Tongue (tissue), 2 donors: ENCODE measurements at regions not wholly inside any gene's neighbourhood (a gene's known extent, or its start where the extent isn't known, plus 50 kb on each side); places are given as distances from the start of the nearest gene placed in this dataset. TPM values are rescaled to one million over a fixed set of nuclear protein-coding genes. Genes with fewer than 3 reads are reported as not detected.

ENCODE experiments used
- DNase-seq: peaks from one replicate; pipeline ENCODE4 v3.0.0-alpha.2; 2015
- small RNA-seq: library from RNA; depleted of rRNA; stranded (forward); fragments of <200 nt; gene quantifications from one replicate; pipeline ENCODE3, GENCODE V24; 2014; ENCODE audit warnings: low replicate concordance

DNA sequence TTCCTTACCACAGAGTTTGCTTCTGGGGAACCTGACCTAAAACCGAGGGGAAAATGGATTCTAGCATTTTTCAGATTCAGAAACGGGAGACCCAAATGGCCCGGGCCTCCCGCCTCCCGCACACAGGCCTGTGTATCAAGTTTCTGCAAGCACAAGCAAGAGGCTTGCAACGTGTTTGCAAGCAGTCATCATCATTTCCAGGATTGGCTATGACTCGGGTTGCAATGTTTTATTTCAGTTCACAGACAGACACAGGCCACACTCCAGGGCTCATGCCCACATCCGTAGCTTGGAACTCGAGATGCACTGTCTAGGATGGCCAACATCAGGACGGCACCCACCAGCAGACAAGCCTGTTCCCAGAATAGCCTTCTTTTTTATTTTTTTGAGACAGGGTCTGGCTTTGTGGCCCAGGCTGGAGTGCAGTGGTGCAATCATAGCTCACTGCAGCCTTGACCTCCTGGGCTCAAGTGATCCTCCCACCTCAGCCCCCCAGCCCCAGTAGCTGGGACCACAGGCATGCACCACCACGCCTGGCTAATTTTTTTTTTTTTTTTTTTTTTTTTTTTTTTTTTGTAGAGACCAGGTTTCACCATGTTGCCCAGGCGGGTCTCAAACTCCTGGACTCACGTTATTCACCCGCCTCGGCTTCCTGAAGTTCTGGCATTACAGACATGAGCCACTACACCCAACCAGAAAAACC is 68.1 kb upstream of the FOXK1 start:
- peak; percentile 55 for DNase-seq

DNA sequence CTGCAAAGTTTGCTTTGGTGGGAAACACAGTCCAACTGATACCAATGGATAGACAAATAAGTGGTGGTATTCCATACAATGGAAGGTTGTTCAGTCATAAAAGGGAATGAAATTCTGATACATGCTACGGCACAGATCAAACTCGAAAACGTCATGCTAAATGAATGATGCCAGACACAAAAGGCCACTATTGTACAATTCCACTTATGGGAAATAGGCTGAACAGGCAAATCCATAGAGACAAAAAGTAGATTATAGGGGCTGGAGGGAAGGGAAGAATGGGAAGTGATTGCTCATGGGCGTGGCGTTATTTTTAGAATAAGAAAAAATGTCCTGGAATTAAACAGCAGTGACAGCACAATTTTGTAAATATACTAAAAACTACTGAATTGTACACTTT is 66.0 kb upstream of the FOXK1 start:
- DNase-seq: no peak

DNA sequence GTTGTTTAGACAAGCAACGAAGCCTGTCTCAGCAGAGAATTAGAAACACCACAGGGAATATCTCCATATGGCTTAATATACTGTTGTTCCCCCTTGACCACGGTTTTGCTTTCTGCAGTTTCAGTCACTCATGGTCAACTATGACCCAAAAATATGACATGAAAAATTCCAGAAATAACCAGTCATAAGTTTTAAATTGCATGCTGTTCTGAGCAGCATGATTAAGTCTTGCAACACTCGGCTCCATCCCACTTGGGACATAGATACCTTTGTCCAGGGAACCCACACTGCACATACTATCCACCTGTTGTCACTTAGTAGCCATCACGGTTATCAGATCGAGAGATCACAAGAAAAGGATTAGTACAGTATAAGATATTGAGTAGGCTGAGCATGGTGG is 60.7 kb upstream of the FOXK1 start:
- no peak for DNase-seq

DNA sequence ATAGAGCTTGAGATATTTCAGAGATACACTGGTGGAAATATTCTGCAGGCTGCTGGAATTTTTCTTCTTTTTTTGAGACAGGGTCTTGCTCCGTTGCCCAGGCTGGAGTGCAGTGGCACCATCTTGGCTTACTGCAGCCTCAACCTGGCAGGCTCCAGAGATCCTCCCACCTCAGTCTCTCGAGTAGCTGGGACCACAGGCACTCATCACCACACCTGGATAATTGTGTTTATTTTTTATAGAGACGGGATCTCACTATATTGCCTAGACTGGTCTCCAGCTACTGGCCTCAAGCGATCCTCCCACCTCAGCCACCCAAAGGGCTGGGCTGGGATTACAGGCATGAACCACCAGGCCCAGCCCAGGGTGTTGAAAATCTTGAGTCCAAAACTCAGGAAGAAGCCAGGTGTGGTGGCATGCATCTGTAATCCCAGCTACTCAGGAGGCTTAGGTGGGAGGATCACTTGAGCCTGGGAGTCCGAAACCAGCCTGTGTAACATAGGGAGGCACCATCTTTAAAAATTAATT is 55.7 kb upstream of the FOXK1 start:
- DNase-seq: no peak

DNA sequence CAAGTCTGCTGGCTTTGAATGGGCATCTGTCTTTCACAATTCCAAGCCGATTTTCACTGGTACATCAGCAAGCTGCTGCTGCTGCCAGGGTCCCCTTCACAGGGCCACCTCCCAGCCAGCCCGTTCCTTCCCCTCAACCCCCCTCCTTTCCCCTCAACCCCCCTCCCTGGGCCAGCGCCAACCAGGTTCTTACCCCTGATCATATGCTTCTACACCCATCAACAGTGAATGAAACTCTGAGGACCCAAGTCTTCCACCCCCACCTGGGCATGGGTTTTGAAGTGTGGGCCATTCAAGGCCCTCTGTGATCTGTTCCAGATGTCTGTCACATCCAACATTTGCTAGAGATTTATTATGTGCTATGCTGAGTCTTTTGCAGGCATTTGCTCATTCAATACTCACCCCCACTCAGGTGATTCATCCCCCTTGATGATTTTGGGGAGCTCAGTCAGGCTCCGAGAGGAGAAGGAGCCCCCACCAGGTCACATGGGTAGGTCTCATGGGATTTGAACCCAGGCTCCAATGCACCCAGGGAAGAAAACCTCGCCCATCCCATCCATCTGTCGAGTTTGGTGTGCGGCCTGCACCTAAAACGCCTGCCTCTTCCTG is 52.7 kb upstream of the FOXK1 start:
- DNase-seq: no peak

DNA sequence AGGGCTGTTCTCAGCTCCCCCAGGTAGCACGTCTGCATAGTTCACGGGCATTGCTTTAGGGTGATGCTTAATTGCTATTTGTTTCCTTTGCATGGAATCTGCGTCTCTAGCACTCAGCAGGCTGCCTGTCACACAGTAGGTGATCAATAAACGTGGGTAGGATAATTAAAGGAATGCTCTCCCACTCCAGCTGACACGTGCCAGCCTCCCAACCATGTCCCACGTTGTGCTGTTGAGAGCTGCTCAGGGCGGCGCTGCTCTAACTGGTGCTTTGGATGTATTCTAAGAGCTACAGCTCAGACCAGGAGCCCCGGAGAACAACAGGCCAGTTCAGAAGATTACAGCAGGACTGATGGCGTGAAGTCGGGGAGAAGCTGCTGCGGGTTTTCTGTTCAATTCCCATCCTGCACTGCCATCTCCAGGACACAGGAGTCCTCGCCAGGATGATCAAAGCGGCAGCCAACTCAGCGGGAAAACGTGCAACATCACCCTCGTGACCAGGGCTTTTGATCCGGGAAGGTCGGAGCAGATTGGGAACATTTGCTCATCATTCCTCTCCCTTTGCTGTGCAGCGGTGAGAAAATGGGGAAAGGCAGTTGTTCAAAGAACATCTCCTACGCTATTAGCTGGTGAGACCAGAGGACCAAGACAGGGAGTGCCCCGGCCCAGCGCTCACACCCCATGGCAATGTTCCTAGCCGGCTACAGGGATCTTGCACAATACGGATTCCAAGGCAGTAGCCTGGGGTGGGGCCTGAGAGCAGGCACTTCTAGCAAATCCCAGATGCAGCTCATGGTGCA is 50.5 kb upstream of the FOXK1 start:
- DNase-seq: peak; percentile 89

Small RNA genes lying in the stretch of these regions (small RNA-seq; reads per million reads assigned to genes)
- not detected for gene CYP3A54P
